H1 (cell line): ENCODE measurements at regions not wholly inside any gene's neighbourhood (a gene's known extent, or its start where the extent isn't known, plus 50 kb on each side); places are given as distances from the start of the nearest gene placed in this dataset.

ENCODE experiments used
- CTCF ChIP-seq, 3 experiments: IDR thresholded peaks; 1 replicate in 2 of 3; 2 replicates in 1 of 3; pipeline versions ENCODE4 v1.5.1 to v1.6.1; 2011; ENCODE audit warnings: low read length in 3 of 3, mild to moderate bottlenecking in 3 of 3, inconsistent platforms in 2 of 3, low read depth in 1 of 3, moderate library complexity in 1 of 3; ENCODE audit not compliant: insufficient read depth in 1 of 3; ENCODE audit errors: control extremely low read depth in 1 of 3
- EZH2 ChIP-seq: fragments of 200-600 bp; sonication (generic); IDR thresholded peaks from 2 replicates; pipeline ENCODE4 v1.7.1; 2012; ENCODE audit warnings: low read depth, mild to moderate bottlenecking, moderate library complexity, low read length, inconsistent platforms; ENCODE audit not compliant: severe bottlenecking
- NRF1 ChIP-seq: IDR thresholded peaks from 2 replicates; pipeline ENCODE4 v1.6.1; 2011; ENCODE audit warnings: mild to moderate bottlenecking, low read depth, low read length, improper control_type of control experiment
- TCF12 ChIP-seq: IDR thresholded peaks from 2 replicates; pipeline ENCODE4 v1.6.1; 2011; ENCODE audit warnings: low read depth, mild to moderate bottlenecking, low read length

DNA sequence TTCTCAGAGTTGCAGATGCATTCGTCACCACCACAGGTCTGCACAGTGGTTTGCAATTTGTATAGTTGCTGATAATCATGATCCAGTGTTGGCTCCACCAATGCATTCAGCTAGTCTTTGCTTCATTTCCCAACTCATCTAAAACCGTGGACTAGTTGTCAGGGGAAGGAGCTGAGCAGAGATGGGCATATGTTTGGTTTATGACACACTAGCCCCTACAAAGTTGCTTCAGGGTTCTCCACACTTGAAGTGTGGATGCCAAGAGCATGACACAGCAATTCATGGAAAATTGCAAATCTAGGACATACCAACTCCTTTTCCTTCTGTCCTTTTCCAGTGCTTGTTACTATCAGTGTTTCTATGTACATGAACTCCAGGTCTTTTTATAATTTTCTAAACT, 168.0 kb downstream of the TNFSF13B start (continued):
- no peak for TF ChIP-seq CTCF (IDR thresholded peaks at IDR 0.05; ENCODE audit: control extremely low read depth in 1 of 3, insufficient read depth in 1 of 3, low read depth in 1 of 3, low read length in 3 of 3)
- no peak for TF ChIP-seq EZH2
- no peak for TF ChIP-seq TCF12
- no peak for TF ChIP-seq NRF1
- TF ChIP-seq, all 59 proteins: peak for 0
